ENCODE measurements at regions not wholly inside any gene's neighbourhood (a gene's known extent, or its start where the extent isn't known, plus 50 kb on each side); places are given as distances from the start of the nearest gene placed in this dataset.
"Not testable (repeated sequence)": the region's sequence is repeated elsewhere in the genome, so short reads cannot be mapped to it uniquely, and the experiment has no call there.

GRCh38 chr5:63894690-63895089 lies 67.6 kb downstream of the HTR1A start:
- no peak for DNase-seq

- DNase-seq = no peak
These were observed 83.5 kb downstream of the HTR1A start for GRCh38 chr5:63878788-63879187.

DNA sequence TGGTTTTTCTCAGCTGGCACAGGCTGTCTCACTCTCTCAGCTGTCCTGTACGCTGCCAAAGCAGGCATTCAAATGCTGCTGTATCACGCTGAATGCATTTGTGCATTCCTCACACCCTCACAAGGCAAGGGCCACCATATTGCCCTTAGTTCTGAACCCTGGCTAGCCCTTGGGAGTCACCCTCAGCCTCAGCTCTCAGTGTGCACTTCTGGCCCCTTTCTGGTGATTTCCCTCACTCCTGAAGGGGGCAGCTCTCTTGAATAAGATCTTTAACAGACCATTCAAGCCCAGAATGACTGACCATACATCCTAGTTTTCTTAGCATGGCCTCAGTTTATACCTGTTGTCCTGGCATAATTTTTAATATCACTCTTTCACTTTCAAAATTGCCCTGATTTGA lies 84.3 kb downstream of the HTR1A start:
- DNase-seq = no peak

GRCh38 chr5:63860379-63860778 lies 101.9 kb downstream of the HTR1A start:
- DNase-seq = no peak

DNA sequence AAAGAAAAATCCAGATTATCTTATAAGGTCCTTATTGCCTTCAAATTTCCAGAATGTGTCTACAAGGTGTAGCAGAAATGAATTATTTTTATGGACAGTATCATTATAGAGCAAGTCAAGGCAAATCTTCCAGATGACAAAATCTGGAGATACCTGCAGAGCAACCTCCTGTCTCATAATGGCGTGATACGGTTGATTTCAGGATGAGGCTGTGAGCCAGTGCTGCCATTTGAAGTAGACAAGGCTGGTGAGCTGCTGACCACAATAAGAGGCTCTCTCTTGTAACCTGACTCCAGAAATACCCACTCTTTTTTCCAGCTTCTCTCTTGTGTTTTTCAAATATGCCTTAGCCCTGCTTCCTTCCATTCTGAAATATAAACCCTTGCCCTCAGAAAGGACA lies 108.2 kb downstream of the HTR1A start:
- no peak for DNase-seq

GRCh38 chr5:63843190-63843589 lies 119.1 kb downstream of the HTR1A start:
- DNase-seq = no peak

DNA sequence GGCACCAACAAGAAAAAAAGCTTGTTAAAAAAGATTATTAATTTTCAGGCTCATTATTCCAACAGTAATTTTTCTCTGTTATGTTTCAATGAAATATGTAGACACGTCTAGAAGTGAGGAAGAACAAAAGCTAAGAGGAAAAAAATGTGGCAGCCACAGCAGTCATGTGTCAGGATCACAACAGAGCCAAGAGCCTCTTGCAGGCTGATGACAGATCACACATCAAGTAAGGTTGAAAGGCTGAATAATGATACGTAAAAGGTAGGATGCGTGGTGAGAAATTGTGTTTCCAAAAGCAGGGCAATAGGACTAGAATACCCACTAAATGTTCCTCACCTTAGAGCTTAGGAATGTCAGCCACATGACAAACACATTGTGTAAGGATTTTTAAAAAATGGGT lies 124.8 kb downstream of the HTR1A start:
- DNase-seq = no peak

DNA sequence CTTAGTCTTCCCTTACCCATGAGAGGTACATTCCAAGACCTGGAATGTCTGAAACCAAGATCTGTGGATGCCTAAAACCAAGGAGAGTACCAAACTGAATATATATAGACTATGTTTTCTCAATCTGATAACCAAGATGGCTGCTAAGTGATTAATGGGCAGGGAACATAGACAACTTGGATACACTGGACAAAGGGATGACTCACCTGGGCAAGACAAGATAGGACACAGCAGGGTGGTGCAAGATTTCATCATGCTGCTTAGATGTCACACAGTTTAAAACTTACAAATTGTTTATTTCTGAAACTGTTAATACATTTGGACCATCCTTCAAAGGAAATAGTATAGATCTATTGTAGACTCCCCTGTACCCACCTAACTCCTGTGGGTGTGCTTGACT lies 130.9 kb downstream of the HTR1A start:
- no peak for DNase-seq

GRCh38 chr5:63825984-63826383 lies 136.3 kb downstream of the HTR1A start:
- DNase-seq = no peak

DNA sequence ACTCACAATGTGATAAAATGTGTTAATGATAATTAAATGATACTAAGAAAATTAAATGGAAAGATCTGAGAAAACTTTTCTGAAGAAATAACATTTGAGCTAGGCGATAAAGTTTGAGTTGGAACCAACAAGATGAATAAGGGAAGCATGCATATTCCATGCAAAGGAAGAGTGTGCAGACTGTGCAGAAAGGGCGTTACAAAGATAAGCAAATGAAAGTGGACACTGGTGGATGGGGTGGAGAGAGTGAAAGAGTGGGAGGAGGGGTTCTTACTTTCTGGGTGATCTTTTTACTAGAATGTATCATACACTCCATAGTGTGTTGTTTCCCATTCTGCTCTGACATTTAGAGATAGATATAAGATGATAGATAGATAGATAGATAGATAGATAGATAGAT lies 138.7 kb downstream of the HTR1A start:
- DNase-seq = no peak

- DNase-seq = no peak
These were observed 139.6 kb downstream of the HTR1A start for GRCh38 chr5:63822614-63823013.

DNA sequence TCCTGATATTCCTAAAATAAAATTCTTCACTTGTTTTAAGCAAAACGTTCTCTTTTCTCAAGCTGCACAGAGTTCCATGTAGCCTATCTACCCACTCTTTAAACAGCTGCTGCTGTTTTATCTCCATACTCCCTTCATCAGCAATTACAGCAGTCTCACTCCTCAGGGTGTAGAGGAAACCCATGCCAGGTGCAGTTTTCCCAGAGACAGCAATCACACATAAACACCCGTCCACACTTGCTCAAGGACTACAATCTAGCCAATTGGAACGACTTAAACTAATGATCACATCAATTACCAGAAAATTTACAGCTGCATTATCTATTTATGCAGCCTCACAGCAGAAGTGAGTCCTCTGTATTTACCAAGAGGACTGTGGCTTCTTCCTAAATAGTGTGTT lies 141.7 kb downstream of the HTR1A start:
- no peak for DNase-seq

DNA sequence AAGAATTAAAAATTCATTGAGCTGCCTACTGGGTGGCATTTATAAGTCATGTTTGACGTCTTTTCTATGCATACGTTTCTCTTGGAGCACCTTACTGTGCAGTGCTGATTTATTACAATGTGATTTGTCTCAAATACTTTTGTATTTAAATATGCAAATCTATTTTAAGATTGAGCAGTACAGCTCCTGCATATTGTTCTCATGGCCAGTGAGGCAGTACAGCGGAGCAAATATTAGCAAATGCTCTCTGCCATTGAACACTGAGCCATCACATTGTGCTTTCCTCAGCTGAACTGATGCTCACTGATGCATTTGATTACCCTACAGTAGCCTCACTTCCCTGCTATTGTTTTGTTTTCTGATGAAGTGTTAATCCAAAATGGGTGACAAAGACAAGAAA lies 149.6 kb downstream of the HTR1A start:
- DNase-seq = peak in 1 of 2 experiments; percentile 26

DNA sequence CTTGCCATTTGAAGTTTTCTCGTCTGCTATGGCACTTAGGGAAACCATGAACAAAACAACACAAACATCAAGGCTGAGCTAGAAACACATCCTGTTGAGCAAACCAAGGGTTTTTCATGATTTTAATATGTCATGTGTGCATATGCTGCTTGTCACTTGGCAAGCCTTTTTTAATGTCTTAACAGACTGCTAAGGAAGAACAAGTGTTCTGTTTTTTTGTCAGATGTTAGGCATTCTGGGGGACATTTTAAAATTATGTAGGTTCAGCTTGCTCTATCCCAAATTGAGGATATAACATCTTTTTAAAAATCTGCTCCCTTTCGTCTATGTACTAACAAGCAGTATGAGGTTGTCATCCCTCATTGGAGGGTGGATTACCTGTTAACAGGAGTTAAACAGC lies 150.3 kb downstream of the HTR1A start:
- no peak for DNase-seq

- no peak for DNase-seq
These were observed 151.0 kb downstream of the HTR1A start for GRCh38 chr5:63811286-63811685.

GRCh38 chr5:63805151-63805550 lies 157.1 kb downstream of the HTR1A start:
- DNase-seq = no peak

DNA sequence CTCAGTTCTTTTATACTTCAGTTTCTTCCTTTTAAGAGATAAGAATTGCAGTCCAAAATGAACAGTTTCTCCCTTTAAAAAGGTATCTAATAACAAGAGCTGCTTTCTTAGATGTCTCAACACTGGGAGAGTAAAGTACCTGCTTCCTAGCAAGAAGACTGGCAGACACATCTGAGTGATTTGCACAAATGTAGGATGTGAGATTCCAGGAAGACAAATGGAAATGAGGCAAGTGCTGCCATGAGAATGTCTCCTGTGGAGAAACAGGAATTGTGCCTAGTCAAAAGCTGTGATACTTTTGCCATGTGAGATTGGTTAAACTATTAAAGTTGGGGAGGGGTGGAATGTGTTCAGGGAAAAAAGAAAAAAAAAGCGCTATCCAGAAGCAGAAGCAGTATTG lies 159.1 kb downstream of the HTR1A start:
- no peak for DNase-seq

GRCh38 chr5:63794979-63795378 lies 167.3 kb downstream of the HTR1A start:
- DNase-seq = no peak

DNA sequence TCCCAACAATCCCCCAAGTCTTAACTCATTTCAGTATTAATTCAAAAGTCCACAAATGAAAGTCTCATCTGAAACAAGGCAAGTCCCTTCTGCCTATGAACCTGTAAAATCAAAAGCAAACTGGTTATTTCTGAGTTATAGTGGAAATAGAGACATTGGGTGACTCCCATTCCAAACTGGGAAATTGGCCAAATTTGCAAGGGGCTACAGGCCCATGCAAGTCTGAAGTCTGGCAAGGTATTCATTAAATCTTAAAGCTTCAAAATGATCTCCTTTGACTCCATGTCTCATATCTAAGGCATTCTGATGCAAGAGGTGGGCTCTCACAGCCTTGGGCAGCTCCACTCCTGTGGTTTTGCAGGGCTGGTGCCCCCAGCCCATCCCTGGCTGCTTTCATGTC lies 167.9 kb downstream of the HTR1A start:
- DNase-seq = no peak

GRCh38 chr5:63774939-63775338 lies 187.3 kb downstream of the HTR1A start:
- no peak for DNase-seq

- DNase-seq = peak; percentile 13 to 38
These were observed 194.0 kb downstream of the HTR1A start for GRCh38 chr5:63768221-63768620.

DNA sequence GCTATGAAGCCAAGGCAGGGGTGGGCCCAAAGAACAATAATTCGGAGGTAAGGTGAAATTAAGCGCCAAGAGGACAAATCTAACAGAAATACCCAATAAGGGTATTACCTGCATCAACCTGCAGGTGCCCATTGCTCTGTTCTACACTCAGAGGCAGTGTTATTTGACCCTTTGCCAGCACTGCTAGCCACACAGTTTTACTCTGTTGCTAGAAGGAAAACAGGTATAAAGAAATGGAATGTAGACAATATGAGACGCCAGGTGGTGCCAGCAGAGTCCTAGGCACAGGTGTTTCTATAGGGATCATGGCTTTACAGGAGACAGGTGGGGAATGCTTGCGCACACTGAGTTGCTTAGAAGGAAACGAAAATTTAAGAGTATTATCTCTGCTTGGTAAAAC lies 201.3 kb downstream of the HTR1A start:
- no peak for DNase-seq

- peak in 1 of 2 experiments; percentile 3 for DNase-seq
These were observed 219.0 kb downstream of the HTR1A start for GRCh38 chr5:63743096-63743798.

GRCh38 chr5:63732880-63733279 lies 229.4 kb downstream of the HTR1A start:
- not testable (repeated sequence) for DNase-seq

DNA sequence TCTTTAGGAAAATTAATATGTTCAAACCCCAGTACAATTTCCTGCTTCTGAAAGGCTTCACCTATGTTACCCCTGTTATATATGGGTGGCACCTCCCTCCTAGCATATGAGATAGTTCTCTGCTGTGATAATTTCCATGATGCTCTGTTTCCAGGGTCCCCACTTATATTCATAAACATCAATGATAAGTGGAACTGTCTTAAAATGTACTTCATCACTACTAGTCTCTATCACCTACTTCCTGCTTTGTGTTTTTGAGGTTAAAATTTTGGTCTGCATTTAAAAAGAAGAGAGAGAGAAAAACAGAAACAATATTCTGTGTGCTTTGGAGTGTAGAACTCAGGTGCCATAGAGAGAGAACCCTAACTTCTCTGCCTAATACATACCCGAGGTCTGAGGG lies 234.7 kb downstream of the HTR1A start:
- no peak for DNase-seq

DNA sequence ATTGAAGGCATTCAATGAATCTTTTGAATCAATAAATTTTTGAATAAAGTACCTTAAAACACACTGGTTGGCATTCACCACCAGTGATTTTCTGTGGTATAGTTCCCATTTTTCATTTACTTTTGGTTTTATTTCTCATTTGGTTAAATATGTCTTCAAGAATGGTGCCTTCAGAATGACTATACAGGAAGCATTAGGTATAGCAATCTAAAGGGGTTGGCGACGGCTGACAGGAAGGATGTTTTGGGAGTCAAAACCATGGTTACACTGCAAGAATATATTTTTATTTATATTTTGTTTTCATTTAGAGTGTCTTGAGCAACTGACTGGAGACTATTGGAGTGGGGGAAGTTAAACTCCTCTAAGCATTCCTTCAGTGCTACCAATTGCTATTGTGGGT lies 235.7 kb downstream of the HTR1A start:
- no peak for DNase-seq

Data from NCI-H526 (cell line).